GM18505 (cell line): ENCODE measurements at regions not wholly inside any gene's neighbourhood (a gene's known extent, or its start where the extent isn't known, plus 50 kb on each side); places are given as distances from the start of the nearest gene placed in this dataset.

Experiments
- ATAC-seq: cut with Tn5 transposase; IDR thresholded peaks from one replicate; pipeline ENCODE4 v1.9.1; 2021; ENCODE audit not compliant: unreplicated experiment
- POLR2A ChIP-seq: IDR thresholded peaks from 4 replicates; pipeline ENCODE4 v1.6.1; 2011; ENCODE audit warnings: borderline replicate concordance; ENCODE audit not compliant: insufficient read depth, insufficient read length; ENCODE audit errors: extremely low read depth

DNA sequence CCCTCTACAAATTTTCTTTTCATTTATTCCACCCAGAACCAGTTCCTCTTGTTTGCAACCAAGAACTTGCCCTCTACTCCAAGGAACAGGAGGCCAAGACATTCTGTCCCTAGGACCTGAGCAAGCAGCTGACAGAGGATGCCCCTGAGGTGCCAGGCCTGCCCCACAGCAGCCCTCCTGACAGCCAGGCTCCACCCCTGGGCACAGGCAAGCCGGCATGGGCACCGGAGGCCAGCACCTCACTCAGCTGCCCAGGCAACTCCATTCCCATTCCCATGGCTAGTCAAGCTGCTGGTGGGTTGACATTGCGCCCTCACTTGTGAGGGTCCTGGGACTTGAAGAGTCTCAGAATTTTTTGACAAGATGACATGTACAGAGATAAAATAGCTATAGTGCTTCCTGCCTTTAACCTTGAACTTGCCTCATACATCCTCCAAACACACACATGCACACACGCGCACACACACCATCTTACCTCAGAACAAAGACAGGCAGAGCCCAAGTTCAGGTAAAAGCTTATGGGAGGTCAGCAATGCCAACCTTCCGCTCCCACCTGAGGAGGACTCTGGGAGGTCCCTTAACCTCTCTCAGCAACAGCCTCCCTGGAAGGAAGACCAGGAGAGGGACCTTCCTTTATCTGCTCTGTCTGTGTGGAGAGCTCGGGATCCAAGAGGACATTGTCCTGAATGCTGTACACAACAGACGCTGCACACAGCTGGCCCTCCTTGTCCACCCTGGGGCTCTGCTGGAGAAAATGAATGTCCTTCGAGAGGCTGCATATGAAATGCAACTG lies 620.9 kb upstream of the CADM1 start:
- no peak for ATAC-seq
- no peak for TF ChIP-seq POLR2A

DNA sequence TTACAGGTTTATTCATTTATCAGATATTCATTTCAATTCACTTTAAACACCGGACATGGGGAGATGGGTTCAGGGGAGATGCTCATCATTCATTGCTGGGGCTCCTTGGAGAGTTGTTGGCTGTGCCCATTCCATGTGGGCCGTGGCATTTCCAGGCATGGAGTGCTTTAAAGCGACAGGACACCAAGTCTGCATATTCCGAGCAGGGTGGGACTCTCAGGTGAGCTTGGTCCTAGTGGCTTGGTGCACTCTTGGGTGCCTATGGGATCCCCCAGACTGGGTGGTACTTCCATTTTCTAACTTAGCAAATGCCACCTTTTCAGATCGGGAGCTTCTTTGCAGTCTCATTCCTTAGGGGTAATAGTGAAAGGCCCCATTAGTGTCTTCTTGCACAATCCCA lies 619.5 kb upstream of the CADM1 start:
- TF ChIP-seq POLR2A = no peak
- ATAC-seq = no peak

DNA sequence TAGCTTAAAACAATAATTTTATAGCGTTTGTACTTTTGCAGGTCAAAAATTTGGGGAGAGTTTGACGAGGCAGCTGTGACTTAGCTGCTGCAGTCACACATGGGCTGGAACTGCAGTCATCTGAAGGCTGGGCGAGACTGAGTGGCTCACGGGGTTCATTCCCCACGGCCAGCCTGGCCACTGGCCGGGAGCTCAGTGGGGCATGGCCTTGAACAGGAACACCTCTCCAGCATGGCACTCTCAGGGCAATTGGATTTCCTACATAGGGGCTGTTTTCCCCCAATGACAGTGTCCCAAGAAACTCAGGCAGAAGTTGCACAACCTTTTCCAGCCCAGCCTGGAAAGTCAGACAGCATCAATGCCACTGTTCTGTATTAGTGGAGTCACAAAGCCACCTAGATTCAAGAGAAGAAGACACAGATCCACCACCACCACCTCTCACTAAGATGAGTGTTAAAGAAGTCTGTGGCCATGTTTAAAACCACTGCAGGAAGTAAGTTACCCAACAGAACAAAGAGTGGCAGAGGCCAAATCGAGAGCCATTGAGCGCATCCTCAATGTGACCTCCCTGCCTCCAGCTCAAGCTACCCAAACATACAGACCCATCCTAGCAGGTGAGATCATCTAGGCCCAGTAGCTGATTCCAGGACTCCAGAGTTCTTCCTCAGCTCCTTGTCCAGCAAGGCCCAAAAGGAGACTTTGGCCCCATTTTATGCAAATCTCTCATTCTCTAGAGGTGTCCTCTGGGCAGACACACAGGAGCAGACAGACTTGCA lies 618.7 kb upstream of the CADM1 start:
- no peak for TF ChIP-seq POLR2A
- no peak for ATAC-seq

DNA sequence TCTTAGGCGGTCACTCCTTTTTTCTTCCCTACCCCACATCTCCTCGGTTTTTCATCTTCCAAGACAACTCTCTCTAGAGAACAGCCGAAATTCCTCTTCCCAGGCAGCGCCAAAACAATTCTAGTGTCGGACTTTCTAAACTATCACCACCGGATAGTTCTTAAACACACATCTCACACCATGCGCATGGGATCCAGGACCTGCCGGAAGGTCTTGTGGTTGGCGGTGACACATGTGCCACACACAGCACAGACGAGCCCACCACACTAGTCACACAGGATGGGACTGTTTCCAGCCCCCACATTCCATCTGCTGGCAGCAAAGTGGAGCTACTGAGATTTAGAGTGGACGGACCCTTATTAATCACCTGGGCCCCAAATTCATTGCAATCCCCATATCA lies 614.9 kb upstream of the CADM1 start:
- no peak for TF ChIP-seq POLR2A
- no peak for ATAC-seq

DNA sequence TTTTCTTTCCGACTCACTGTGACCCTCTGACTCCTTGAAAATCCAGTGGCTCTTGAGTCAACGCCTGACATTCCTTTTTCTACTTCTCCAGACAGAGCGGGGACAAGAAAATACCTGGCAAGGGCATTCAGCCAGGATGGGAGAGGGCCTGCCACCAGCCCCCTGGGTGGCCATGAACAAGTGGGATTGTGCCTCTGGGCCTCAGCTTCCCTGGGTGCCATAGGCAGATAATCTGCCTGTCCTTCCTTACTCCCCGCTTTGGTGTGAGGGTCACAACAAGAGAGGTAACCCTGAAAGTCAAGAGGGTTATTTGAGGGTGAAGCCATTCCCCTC lies 613.9 kb upstream of the CADM1 start:
- no peak for TF ChIP-seq POLR2A
- ATAC-seq = no peak

DNA sequence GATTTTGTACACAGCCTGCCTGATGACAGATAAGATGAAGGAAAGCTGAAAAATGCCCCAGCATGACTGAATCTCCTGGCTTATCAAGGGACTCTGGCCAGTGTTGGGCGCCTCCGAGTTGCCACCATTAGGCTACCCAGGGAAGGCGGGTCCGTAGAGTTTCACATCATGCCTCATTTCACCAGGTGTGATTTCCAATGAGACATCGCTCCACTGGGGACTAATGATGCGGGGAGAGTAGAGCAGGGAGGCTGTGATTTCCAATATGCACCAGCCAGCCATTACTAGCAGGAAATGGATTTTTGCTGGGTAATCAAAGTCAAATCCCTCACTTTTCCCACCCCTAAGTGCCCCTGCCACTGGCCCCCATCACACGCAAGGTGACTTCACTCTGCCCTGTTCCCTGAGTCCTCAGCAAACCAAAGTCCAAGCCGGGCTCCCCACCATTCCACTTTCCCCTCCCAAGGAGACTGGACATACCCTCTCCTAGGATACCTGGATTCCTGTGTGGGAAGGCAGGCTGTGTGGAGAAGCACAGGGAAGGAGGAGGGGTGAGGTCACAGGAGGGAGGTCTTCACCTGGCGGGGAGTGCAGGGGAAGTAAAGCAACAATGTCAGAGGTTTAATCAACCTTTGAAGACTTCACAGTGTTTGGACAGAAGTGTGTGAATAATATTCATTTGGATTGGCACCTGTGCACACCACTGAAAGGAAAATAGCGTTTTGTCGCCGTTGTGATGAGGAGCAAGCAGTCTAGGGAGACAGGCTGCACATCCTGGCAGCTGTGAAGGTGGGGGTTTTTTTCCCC lies 613.3 kb upstream of the CADM1 start:
- ATAC-seq = no peak
- no peak for TF ChIP-seq POLR2A

DNA sequence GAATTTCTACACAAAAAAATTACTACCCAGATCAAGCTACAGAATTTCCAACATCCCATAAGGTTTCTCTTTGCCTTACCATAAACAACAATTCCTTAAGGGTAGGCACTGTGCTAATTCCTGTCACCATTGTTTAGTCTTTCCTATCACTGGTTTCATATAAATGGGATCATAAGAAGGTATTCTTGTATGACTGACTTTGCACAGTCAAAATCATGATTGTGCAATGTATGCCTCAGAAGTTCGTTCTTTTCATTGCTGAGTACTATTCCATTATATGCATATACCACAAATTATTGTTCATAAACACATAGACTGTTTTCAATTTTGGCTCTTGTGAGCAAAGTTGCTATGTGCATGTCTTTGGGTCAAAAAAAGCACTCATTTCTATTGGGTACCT lies 611.6 kb upstream of the CADM1 start:
- no peak for ATAC-seq
- TF ChIP-seq POLR2A = no peak

DNA sequence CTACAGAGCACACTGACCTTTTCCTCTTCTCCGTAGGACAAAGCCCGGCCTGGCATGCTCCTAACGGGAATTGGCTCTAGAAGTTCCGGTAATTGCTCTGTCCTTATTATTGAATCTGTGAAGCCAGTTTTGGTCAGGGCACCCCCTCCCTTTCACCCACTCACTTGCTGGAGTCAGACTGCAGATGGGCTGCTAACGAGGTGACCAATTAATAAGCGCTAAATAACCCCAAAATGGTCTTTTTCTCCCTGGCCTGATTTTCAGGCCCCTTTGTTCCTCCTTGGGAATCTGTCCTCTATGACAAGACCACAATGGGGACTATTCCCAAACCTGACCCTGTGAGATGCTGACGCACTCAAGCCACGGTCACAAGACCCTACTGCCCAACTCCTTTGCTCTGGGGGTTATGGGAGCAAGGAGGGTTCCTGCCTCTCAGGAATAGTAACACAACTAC lies 610.0 kb upstream of the CADM1 start:
- no peak for ATAC-seq
- TF ChIP-seq POLR2A = no peak

DNA sequence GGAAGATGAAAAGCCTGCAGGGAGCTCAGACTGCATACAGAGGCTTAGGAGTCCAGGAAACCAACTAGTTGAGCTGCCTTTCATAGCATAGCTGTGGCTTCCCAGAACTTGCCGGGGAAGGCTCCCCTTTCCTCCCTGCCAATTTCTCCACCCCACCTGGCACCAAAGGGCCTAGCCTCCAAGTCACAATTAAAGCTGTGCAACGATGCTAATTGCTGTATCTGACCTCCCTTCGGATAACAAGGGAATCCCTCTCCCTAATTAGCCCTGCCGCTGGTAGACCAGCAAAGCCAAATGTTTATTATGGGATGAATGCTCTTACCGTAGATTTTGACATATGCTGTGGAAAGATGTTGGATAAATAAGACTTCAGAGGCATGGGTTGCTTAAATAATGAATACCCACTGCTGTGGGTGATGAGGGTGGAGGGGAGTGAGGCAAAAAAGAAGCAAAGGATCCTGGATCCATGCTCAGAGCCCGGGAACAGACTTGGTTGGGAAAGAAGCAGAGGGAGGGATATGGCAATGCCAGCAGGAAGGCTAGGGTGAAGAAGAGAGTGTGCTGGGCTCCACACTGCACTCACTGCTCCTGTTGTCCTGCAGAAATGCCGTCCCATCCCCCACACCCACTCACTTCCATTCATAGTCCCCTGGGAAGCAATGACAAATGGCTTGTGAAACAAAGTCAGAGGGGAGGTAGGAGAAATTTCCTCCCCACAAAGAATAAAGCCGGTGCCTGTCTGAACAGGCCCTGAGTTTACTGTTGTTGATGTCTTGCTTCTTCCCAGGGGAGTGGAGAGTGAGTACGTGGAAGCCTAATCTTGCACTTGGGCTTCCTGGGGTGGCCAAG lies 608.1 kb upstream of the CADM1 start:
- no peak for ATAC-seq
- no peak for TF ChIP-seq POLR2A

DNA sequence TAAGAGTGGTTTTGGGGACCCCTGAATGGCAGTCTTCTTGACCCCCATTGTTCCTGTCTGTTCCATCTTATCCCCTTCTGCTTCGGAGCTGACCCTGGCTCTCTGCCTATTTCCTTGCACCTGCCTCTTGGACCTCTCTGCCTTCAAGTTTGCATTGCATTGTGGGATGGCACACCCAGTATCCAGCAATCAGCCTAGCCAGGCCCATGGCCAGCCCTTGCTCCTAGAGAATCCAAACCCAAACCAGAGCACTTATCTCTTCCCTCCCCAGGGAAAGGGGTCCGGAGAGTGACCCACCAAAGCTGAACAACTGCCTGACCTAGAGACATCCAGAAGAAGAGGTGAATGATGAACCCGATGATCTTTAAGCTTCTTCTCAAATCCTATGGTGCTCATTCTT lies 607.3 kb upstream of the CADM1 start:
- no peak for ATAC-seq
- no peak for TF ChIP-seq POLR2A

DNA sequence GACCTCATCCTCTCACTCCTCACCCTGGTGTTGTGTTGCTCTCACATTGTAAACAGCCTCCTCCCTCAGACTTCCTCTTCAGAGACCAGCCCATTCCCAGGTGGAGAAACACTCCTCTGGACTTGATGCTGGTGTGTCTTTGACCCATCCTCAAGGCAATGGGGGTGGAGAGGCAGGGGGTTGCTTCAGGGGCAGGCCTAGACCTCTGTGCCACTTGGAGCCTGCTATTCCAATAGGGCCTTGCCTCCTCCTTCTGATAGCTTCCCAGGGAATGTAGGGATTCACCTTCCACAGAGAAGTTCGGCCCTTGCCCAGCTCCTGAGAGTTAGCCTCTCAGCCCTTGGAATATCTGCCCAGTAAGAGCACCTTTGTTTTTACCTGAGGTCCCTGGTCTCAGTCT lies 606.6 kb upstream of the CADM1 start:
- ATAC-seq = no peak
- no peak for TF ChIP-seq POLR2A

DNA sequence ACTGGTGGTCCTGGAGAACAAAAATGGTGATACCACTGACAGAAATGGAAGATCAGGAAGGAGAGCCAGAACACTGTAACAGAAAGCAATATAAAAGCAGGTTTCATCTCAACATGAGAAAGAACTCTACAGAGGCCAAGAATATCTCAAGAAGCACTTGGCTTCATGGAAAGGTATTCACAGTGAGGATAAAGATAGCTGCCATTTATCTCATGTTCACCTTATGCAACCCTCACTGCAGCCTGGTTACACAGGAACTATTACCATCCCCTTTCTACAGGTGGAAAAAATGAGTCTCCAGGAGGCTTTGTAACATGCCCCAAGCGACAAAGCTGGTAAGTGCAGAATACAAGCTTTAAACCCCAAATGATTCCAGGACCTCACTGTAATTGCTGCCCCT lies 606.1 kb upstream of the CADM1 start:
- ATAC-seq = no peak

DNA sequence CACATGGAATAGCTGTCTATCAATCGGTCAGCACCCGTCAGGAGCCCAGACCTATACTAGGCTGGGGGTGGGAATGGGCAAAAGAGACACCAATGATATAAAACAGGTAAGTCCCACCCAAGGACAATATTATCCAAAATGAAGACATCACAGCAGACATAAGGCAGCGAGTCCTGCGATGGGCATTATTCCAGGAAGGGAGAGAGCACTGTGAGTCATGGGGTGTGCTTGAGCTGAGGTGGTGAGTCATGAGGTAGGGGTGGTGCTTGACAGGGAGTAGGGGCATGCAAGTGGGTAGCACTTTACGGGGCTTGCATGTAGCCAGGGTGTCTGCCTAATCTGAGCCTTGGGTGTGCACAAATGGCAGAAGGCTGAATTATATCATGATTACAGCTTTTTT lies 605.0 kb upstream of the CADM1 start:
- ATAC-seq = no peak
- TF ChIP-seq POLR2A = no peak

More for the DNA sequence above, 606.1 kb upstream of the CADM1 start:
- no peak for TF ChIP-seq POLR2A
